ENCODE measurements at regions not wholly inside any gene's neighbourhood (a gene's known extent, or its start where the extent isn't known, plus 50 kb on each side); places are given as distances from the start of the nearest gene placed in this dataset.

- no peak for DNase-seq
These were observed 81.0 kb upstream of the SLC25A13 start for GRCh38 chr7:96402913-96403312.

- no peak for DNase-seq
These were observed 79.3 kb upstream of the SLC25A13 start for GRCh38 chr7:96401200-96401599.

- no peak for DNase-seq
These were observed 78.6 kb upstream of the SLC25A13 start for GRCh38 chr7:96400518-96400917.

GRCh38 chr7:96400001-96400400 is 78.1 kb upstream of the SLC25A13 start:
- no peak for DNase-seq

GRCh38 chr7:96397936-96398598 is 76.2 kb upstream of the SLC25A13 start:
- DNase-seq = no peak

- DNase-seq = no peak
These were observed 66.9 kb upstream of the SLC25A13 start for GRCh38 chr7:96388620-96389383.

GRCh38 chr7:96388166-96388565 is 66.3 kb upstream of the SLC25A13 start:
- DNase-seq = no peak

- no peak for DNase-seq
These were observed 58.2 kb upstream of the SLC25A13 start for GRCh38 chr7:96380111-96380512.

- DNase-seq = no peak
These were observed 55.5 kb upstream of the SLC25A13 start for GRCh38 chr7:96377399-96377798.
